IMR-90 (cell line): ENCODE measurements at regions not wholly inside any gene's neighbourhood (a gene's known extent, or its start where the extent isn't known, plus 50 kb on each side); places are given as distances from the start of the nearest gene placed in this dataset.

Experiments
- ATAC-seq: fragments of 200-7000 bp; cut with Tn5 transposase; 2 replicates; pipeline ENCODE4 v1.9.1; 2020; ENCODE audit warnings: low read depth, mild to moderate bottlenecking, moderate library complexity
- BruUV-seq: library from RNA; stranded (reverse); fragments of 400-500 nt; replicated peaks from 2 replicates; lab custom pipeline; 2021; lab: Mats Ljungman, UMichigan
- CTCF ChIA-PET: fragments of 300-600 bp; formaldehyde crosslinking; extraction: SDS; loops from one replicate; lab custom pipeline; 2021; ENCODE audit warnings: antibody characterized with exemption; lab: Yijun Ruan, JAX
- POLR2A ChIA-PET: fragments of 300-600 bp; sonication (Branson Sonifier 250); formaldehyde crosslinking; loops from one replicate; lab custom pipeline; 2022; ENCODE audit warnings: antibody characterized with exemption; ENCODE audit not compliant: unreplicated experiment; lab: Charles Lee
- DNase-seq: peaks from one replicate; pipeline ENCODE4 v3.0.0; 2013
- H2AFZ ChIP-seq: replicated peaks from 2 replicates; pipeline ENCODE3; 2013; ENCODE audit warnings: low read length, mild to moderate bottlenecking; ENCODE audit not compliant: poor library complexity
- H2AK5ac ChIP-seq: 2 replicates; pipeline ENCODE4 v1.6.1; 2013; ENCODE audit warnings: low read depth, low read length, inconsistent platforms
- H2AK9ac ChIP-seq: replicated peaks from 2 replicates; pipeline ENCODE3; 2013; ENCODE audit warnings: mild to moderate bottlenecking, low read depth, low read length, moderate library complexity; ENCODE audit not compliant: poor library complexity
- H2BK120ac ChIP-seq: 2 replicates; pipeline ENCODE4 v1.6.1; 2013; ENCODE audit warnings: low read depth, low read length, inconsistent platforms
- H2BK15ac ChIP-seq: 3 replicates; pipeline ENCODE4 v1.6.1; 2013; ENCODE audit warnings: low read depth, low read length, inconsistent platforms
- H2BK20ac ChIP-seq: 2 replicates; pipeline ENCODE4 v1.6.1; 2013; ENCODE audit warnings: low read depth, mild to moderate bottlenecking, inconsistent platforms, low read length, moderate library complexity
- H2BK5ac ChIP-seq: 2 replicates; pipeline ENCODE4 v1.6.1; 2013; ENCODE audit warnings: mild to moderate bottlenecking, low read depth, low read length, inconsistent platforms; ENCODE audit not compliant: poor library complexity, severe bottlenecking
- H3K14ac ChIP-seq: replicated peaks from 2 replicates; pipeline ENCODE4 v1.6.1; 2013; ENCODE audit warnings: low read depth, low read length, inconsistent platforms
- H3K18ac ChIP-seq: 2 replicates; pipeline ENCODE4 v1.6.1; 2013; ENCODE audit warnings: low read depth, low read length, control low read depth
- H3K23ac ChIP-seq: 2 replicates; pipeline ENCODE4 v1.6.1; 2013; ENCODE audit warnings: low read depth, low read length, inconsistent platforms
- H3K27ac ChIP-seq: 2 replicates; pipeline ENCODE4 v1.5.1; 2013; ENCODE audit warnings: mild to moderate bottlenecking, control low read depth, low read length; ENCODE audit not compliant: insufficient read depth
- H3K27me3 ChIP-seq: 2 replicates; pipeline ENCODE4 v1.6.1; 2013; ENCODE audit warnings: low read length; ENCODE audit not compliant: control insufficient read depth, insufficient read depth
- H3K36me3 ChIP-seq: 2 replicates; pipeline ENCODE4 v1.6.1; 2013; ENCODE audit warnings: low read length, mixed read lengths; ENCODE audit not compliant: control insufficient read depth, insufficient read depth
- H3K4ac ChIP-seq: 2 replicates; pipeline ENCODE4 v1.6.1; 2013; ENCODE audit warnings: low read depth, low read length, inconsistent platforms
- H3K4me1 ChIP-seq: 2 replicates; pipeline ENCODE4 v1.6.1; 2013; ENCODE audit warnings: low read length, mixed read lengths; ENCODE audit not compliant: control insufficient read depth, insufficient read depth
- H3K4me2 ChIP-seq: 2 replicates; pipeline ENCODE4 v1.6.1; 2013; ENCODE audit warnings: low read depth, mild to moderate bottlenecking, control low read depth, low read length, moderate library complexity
- H3K4me3 ChIP-seq: 2 replicates; pipeline ENCODE4 v1.5.1; 2013; ENCODE audit warnings: low read depth, mild to moderate bottlenecking, control low read depth, low read length, moderate library complexity; ENCODE audit not compliant: insufficient read depth
- H3K56ac ChIP-seq: 2 replicates; pipeline ENCODE4 v1.6.1; 2013; ENCODE audit warnings: low read length, inconsistent platforms; ENCODE audit not compliant: insufficient read depth; ENCODE audit errors: extremely low read depth
- H3K79me1 ChIP-seq, 2 experiments: 2 replicates each; pipeline ENCODE4 v1.6.1; 2013; ENCODE audit warnings: low read length in 2 of 2, inconsistent platforms in 1 of 2, low read depth in 1 of 2
- H3K9ac ChIP-seq: 2 replicates; pipeline ENCODE4 v1.6.1; 2013; ENCODE audit warnings: low read depth, low read length, control low read depth
- H3K9me1 ChIP-seq: 2 replicates; pipeline ENCODE4 v1.6.1; 2013; ENCODE audit warnings: low read length, inconsistent platforms; ENCODE audit not compliant: insufficient read depth
- H3K9me3 ChIP-seq: 2 replicates; pipeline ENCODE4 v1.6.1; 2013; ENCODE audit warnings: low read length; ENCODE audit not compliant: control insufficient read depth, insufficient read depth
- H4K20me1 ChIP-seq: 2 replicates; pipeline ENCODE4 v1.6.1; 2013; ENCODE audit warnings: low read length, inconsistent platforms; ENCODE audit not compliant: insufficient read depth
- H4K5ac ChIP-seq: 2 replicates; pipeline ENCODE4 v1.6.1; 2013; ENCODE audit warnings: mild to moderate bottlenecking, low read depth, low read length, control low read depth
- H4K8ac ChIP-seq, 2 experiments: 2 replicates each; pipeline ENCODE4 v1.6.1; 2013; ENCODE audit warnings: low read depth in 2 of 2, low read length in 2 of 2, control low read depth in 1 of 2, inconsistent platforms in 1 of 2
- H4K91ac ChIP-seq: 2 replicates; pipeline ENCODE4 v1.6.1; 2013; ENCODE audit warnings: low read depth, low read length, inconsistent platforms; ENCODE audit not compliant: insufficient read depth
- BHLHE40 ChIP-seq: fragments of 150-350 bp; IDR thresholded peaks from 2 replicates; pipeline ENCODE4 v1.6.1; 2016; ENCODE audit warnings: mild to moderate bottlenecking, low read depth, low read length
- CTCF ChIP-seq: conservative IDR thresholded peaks from 2 replicates; pipeline ENCODE4 v1.5.1; 2012; ENCODE audit warnings: mild to moderate bottlenecking, low read depth, low read length, improper control_type of control experiment
- FOS ChIP-seq: fragments of 150-350 bp; IDR thresholded peaks from 2 replicates; pipeline ENCODE4 v1.6.1; 2016; ENCODE audit warnings: low read depth, low read length
- MXI1 ChIP-seq: IDR thresholded peaks from 2 replicates; pipeline ENCODE4 v1.6.1; 2012; ENCODE audit warnings: low read depth, mild to moderate bottlenecking, low read length, moderate library complexity, borderline replicate concordance
- NFE2L2 ChIP-seq: fragments of 150-350 bp; IDR thresholded peaks from 2 replicates; pipeline ENCODE4 v1.6.1; 2016; ENCODE audit warnings: low read depth, mild to moderate bottlenecking, low read length
- RCOR1 ChIP-seq: IDR thresholded peaks from 2 replicates; pipeline ENCODE4 v1.6.1; 2012; ENCODE audit warnings: mild to moderate bottlenecking, low read length, improper control_type of control experiment; ENCODE audit not compliant: insufficient replicate concordance
- SMC3 ChIP-seq: fragments of 150-350 bp; IDR thresholded peaks from 2 replicates; pipeline ENCODE4 v1.6.1; 2016; ENCODE audit warnings: low read depth, mild to moderate bottlenecking, antibody characterized with exemption, low read length, moderate library complexity
- WGBS, 2 experiments: methylation state at CpG; one replicate each; pipeline versions ENCODE4 v1.1.5 to v1.1.7; 2013; ENCODE audit warnings: missing lambda C conversion rate in 2 of 2; ENCODE audit not compliant: insufficient read length in 1 of 2; ENCODE audit errors: extremely low coverage in 2 of 2; 5-methylcytosine and 5-hydroxymethylcytosine counted together
- dilution Hi-C: fragments of 300-500 bp; cut with HindIII; formaldehyde crosslinking; loops from one replicate; pipeline ENCODE4 v1.14.3; 2018; ENCODE audit warnings: low sequenced_read_pairs; ENCODE audit not compliant: unreplicated experiment
- in situ Hi-C: fragments of 300-500 bp; cut with MboI; formaldehyde crosslinking; loops from 3 replicates; pipeline ENCODE4 v1.14.3; 2019; ENCODE audit warnings: low sequenced_read_pairs, inconsistent platforms, mixed read lengths
- intact Hi-C: fragments of 100-400 bp; cut with micrococcal nuclease; formaldehyde crosslinking; loops from 2 replicates; pipeline ENCODE4 v1.10.0; 2022

DNA sequence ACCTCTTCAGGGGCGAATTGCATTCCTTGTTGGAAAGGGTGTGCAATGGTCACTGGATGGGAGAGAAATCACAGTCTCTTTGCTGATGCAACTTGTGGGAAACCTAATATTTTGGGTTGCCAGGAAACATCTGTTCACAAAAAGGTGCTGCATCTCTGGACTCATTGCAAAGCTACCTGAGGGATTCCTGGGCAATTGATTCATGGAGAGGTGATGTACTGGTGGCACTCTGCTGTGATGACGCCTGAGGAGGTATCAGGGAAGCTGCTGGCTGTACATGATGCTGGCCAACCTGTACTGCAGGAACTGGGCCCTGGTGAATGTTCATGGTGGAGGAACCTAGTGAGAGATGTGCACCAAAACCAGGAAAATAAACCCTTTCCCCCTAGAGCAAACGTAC lies 516.0 kb upstream of the SPHKAP start:
- Histone ChIP-seq H4K8ac (no peak overlapping the region), H3K18ac (no peak overlapping the region), H3K27ac (no peak overlapping the region), H2BK5ac (no peak overlapping the region), H2BK15ac (no peak overlapping the region), H2AK5ac (no peak overlapping the region), H3K4me3 (no peak overlapping the region), H2AK9ac (no peak overlapping the region), H3K36me3 (no peaks in the 10 kb centered on the region), H3K9me1 (no peaks in the 10 kb centered on the region), H3K14ac (no peak overlapping the region), H3K9me3 (peaks cover 3% of the 10 kb centered on the region; the same call in 1 of the 2 replicates), H3K79me1 (no peaks in the 10 kb centered on the region), H3K27me3 (no peaks in the 10 kb centered on the region), H3K56ac (no peak overlapping the region), H4K91ac (no peak overlapping the region), H4K20me1 (no peaks in the 10 kb centered on the region), H2BK20ac (no peak overlapping the region), H2BK120ac (no peak overlapping the region), H3K23ac (no peak overlapping the region), H3K4me1 (no peaks in the 10 kb centered on the region), H3K4ac (no peak overlapping the region), H4K5ac (no peak overlapping the region), H2AFZ (no peak overlapping the region), H3K4me2 (no peak overlapping the region), H3K9ac (no peak overlapping the region)
- POLR2A ChIA-PET, result no interaction called here
- TF ChIP-seq SMC3 (no peak), MXI1 (no peak), FOS (no peak), NFE2L2 (no peak), RCOR1 (no peak), CTCF (no peak), BHLHE40 (no peak)
- no peak for ATAC-seq
- no TSS peak for BruUV-seq
- dilution Hi-C loops, result no loop called here
- intact Hi-C loops, result no loop called here
- in situ Hi-C loops, result loop anchor here (25.0 kb wide), 1 partner anchor 890 kb away; no protein-coding TSS in a partner anchor
- CTCF ChIA-PET, result no interaction called here
- DNase-seq, result no peak
- no CpG with 5 or more reads among the region's 3 CpGs for WGBS, 2 experiments
